Ishikawa (cell line): ENCODE measurements at regions not wholly inside any gene's neighbourhood (a gene's known extent, or its start where the extent isn't known, plus 50 kb on each side); places are given as distances from the start of the nearest gene placed in this dataset.

Experiments
- CEBPB ChIP-seq: IDR thresholded peaks from 2 replicates; pipeline ENCODE4 v1.6.1; 2012
- CREB1 ChIP-seq: IDR thresholded peaks from 2 replicates; pipeline ENCODE4 v1.6.1; 2012; ENCODE audit warnings: low read depth
- EGR1 ChIP-seq: IDR thresholded peaks from 2 replicates; pipeline ENCODE4 v1.6.1; 2012
- EP300 ChIP-seq: IDR thresholded peaks from 2 replicates; pipeline ENCODE4 v1.6.1; 2012; ENCODE audit warnings: borderline replicate concordance
- FOXM1 ChIP-seq: IDR thresholded peaks from 2 replicates; pipeline ENCODE4 v1.6.1; 2012; ENCODE audit warnings: low read depth, borderline replicate concordance
- MAX ChIP-seq: IDR thresholded peaks from 2 replicates; pipeline ENCODE4 v1.6.1; 2012
- NFIC ChIP-seq: IDR thresholded peaks from 2 replicates; pipeline ENCODE4 v1.6.1; 2012
- RAD21 ChIP-seq: IDR thresholded peaks from 2 replicates; pipeline ENCODE4 v1.6.1; 2012; ENCODE audit warnings: low read depth
- TAF1 ChIP-seq: IDR thresholded peaks from 2 replicates; pipeline ENCODE4 v1.6.1; 2012; ENCODE audit warnings: low read depth, mild to moderate bottlenecking
- TCF12 ChIP-seq: IDR thresholded peaks from 2 replicates; pipeline ENCODE4 v1.6.1; 2012; ENCODE audit warnings: low read depth
- TEAD4 ChIP-seq: IDR thresholded peaks from 2 replicates; pipeline ENCODE4 v1.6.1; 2012
- YY1 ChIP-seq: IDR thresholded peaks from 2 replicates; pipeline ENCODE4 v1.6.1; 2012; ENCODE audit warnings: low read depth
- ZBTB7A ChIP-seq: IDR thresholded peaks from 2 replicates; pipeline ENCODE4 v1.6.1; 2012; ENCODE audit warnings: low read depth
- TF ChIP-seq, protein P1 (sequence below): IDR thresholded peaks from 2 replicates; pipeline ENCODE4 v1.6.1; 2012; ENCODE audit warnings: low read depth, mild to moderate bottlenecking
- TF ChIP-seq, protein P2 (sequence below): IDR thresholded peaks from 2 replicates; pipeline ENCODE4 v1.6.1; 2012

GRCh38 chr3:46119253-46119652 lies 88.9 kb downstream of the CCR1 start:
- TF ChIP-seq EP300: no peak
- TF ChIP-seq, protein P1, sequence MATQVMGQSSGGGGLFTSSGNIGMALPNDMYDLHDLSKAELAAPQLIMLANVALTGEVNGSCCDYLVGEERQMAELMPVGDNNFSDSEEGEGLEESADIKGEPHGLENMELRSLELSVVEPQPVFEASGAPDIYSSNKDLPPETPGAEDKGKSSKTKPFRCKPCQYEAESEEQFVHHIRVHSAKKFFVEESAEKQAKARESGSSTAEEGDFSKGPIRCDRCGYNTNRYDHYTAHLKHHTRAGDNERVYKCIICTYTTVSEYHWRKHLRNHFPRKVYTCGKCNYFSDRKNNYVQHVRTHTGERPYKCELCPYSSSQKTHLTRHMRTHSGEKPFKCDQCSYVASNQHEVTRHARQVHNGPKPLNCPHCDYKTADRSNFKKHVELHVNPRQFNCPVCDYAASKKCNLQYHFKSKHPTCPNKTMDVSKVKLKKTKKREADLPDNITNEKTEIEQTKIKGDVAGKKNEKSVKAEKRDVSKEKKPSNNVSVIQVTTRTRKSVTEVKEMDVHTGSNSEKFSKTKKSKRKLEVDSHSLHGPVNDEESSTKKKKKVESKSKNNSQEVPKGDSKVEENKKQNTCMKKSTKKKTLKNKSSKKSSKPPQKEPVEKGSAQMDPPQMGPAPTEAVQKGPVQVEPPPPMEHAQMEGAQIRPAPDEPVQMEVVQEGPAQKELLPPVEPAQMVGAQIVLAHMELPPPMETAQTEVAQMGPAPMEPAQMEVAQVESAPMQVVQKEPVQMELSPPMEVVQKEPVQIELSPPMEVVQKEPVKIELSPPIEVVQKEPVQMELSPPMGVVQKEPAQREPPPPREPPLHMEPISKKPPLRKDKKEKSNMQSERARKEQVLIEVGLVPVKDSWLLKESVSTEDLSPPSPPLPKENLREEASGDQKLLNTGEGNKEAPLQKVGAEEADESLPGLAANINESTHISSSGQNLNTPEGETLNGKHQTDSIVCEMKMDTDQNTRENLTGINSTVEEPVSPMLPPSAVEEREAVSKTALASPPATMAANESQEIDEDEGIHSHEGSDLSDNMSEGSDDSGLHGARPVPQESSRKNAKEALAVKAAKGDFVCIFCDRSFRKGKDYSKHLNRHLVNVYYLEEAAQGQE: no peak

GRCh38 chr3:46116996-46117395 lies 89.7 kb upstream of the XCR1 start:
- TF ChIP-seq, protein P2, sequence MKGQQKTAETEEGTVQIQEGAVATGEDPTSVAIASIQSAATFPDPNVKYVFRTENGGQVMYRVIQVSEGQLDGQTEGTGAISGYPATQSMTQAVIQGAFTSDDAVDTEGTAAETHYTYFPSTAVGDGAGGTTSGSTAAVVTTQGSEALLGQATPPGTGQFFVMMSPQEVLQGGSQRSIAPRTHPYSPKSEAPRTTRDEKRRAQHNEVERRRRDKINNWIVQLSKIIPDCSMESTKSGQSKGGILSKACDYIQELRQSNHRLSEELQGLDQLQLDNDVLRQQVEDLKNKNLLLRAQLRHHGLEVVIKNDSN: no peak
- TF ChIP-seq NFIC (no peak), FOXM1 (no peak), RAD21 (no peak), TCF12 (no peak), TAF1 (no peak), EP300 (no peak), EGR1 (no peak), YY1 (no peak), ZBTB7A (no peak), CREB1 (no peak), CEBPB (no peak), TEAD4 (no peak), MAX (no peak)
- TF ChIP-seq, protein P1: no peak

- TF ChIP-seq FOXM1 (peak; percentile 61; the same call in 1 of the 2 replicates), NFIC (no peak), TEAD4 (peak; percentile 82), EP300 (peak; percentile 35; the same call in 1 of the 2 replicates), CEBPB (peak; percentile 93)
- TF ChIP-seq, protein P2: no peak
These were observed 87.2 kb upstream of the XCR1 start for GRCh38 chr3:46114323-46114988.

GRCh38 chr3:46113608-46114007 lies 86.3 kb upstream of the XCR1 start:
- no peak for TF ChIP-seq EP300
- no peak for TF ChIP-seq EGR1
- TF ChIP-seq, protein P2: no peak

GRCh38 chr3:46112984-46113383 lies 85.7 kb upstream of the XCR1 start:
- TF ChIP-seq CREB1 (no peak), EP300 (no peak), NFIC (no peak), CEBPB (no peak), TEAD4 (no peak), MAX (no peak), TCF12 (no peak), RAD21 (no peak), FOXM1 (no peak), TAF1 (no peak), EGR1 (no peak), ZBTB7A (no peak), YY1 (no peak)
- TF ChIP-seq, protein P2: no peak
- TF ChIP-seq, protein P1: no peak
